ENCODE measurements at regions not wholly inside any gene's neighbourhood (a gene's known extent, or its start where the extent isn't known, plus 50 kb on each side); places are given as distances from the start of the nearest gene placed in this dataset.

DNA sequence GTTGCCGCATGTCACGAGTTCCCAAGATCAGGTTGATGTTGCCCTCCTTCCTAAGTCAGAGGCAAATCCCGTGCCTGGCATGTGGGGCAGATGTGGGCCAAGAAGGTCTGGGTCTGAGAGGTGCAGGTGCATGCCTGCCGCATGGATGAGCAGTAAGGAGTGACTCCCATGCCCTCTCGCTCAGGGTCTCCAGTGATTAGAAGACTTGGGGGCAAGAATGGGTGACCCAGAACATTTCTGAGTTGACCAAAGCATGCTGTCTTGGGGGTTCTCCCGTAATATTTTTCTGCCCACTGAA lies 120.6 kb upstream of the HDAC4 start:
- no peak for DNase-seq (ENCODE audit: low read depth, low spot score)

DNA sequence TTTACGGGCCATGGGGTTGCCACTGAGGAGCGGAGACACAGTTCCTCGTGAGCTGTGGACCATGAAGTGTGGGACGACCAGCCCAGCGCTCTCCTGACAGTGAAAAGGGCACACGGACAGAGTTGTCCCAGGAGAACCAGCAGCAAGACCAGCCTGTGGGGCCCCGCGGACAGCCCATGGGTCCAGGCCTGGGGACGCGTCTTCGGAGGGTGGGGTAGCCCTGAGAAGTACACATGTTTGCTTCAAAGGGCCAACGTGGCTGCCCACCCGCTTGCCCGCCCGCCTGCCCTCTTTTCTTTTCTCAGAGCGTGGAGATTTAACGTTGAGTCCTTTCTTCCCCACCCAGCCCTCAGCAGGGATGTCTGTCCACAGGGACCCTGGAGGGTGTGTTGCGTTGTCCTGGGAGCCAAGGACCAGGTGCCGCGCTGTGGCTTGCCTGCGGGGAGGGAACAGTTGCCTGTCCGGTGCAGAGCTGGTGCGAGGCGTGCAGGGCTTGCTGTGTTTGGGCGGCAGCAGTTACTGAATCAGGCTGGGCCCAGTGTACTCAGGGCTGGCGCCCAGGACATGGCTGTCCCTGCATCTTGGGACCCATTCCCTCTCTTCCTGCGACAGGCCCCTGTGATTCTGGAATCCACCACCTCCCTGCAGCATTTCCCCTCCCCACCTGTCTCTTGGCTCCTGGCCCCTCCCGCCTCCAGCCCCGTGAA lies 120.1 kb upstream of the HDAC4 start:
- no peak for DNase-seq (ENCODE audit: low read depth, low spot score)

DNA sequence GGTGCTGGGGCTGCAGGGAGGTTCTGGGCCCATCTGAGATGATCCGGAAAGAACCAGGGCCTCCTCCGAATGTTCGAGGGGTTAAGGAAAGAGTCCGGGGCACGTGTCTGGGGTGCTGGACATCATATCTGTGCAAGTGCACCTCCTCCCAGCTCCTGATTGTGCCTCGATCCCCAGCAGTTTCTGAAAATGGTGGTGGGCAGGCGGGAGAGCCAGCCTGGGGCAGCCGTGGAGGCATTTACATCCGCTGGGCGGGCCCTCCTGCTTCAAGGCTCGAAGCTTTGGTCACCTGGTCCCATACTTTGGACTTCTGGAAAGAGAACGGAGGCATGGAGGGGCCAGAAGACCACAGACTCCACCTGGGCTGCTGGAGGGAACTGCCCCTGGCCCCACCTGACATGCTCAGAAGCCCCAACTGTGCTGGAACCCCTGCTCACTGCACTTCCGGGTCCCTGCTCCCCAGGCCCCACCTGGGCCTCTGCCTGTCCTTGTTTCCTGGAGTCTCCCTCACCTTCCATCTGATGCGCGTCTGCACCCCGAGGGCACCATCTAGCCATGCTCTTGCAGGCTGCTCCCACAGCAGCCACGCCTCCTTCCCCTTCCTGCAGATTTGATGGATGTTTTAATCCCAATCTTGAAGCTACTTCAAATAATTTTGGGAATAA lies 119.2 kb upstream of the HDAC4 start:
- DNase-seq (ENCODE audit: low read depth, low spot score): no peak

DNA sequence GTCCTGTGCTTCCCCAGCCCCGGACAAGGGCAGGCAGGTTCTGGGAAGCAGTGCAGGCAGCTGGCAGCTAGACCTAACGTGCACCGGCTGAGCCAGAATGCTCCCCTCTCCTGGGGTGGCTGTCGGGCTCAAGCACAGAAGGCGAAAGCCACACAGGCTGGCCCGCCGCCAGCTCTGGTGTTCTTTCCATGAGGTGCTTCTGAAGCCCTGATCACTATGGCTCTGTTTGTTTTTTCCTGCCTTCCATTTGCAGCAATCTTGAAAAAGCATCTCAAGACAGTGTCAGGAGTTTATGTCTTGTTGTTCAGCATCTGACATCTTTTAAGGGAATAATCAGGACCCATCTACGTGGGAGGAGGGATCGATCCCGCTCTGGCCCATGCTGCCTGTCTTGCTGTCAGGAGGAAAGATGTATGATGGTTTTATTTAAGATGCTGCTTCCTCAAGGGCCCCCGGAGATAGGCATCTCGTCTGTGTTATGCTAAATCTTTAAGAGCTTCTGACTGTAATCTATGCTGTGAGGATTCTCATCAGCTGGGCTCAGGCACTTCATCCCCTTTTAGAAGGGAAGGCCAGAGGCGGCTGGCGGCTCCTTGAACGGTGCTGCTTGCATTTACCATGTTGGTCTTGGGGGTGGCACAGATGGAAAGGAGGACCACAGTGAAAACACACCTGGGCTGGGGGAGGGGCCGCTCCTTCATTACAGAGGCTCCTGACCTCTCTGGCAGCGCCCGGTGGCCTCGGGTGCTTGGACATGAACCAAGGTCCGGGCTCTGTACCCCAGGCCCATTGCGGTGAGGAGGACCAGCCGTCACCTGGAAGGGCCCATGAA lies 118.5 kb upstream of the HDAC4 start:
- peak; percentile 24 for DNase-seq (ENCODE audit: low read depth, low spot score)

DNA sequence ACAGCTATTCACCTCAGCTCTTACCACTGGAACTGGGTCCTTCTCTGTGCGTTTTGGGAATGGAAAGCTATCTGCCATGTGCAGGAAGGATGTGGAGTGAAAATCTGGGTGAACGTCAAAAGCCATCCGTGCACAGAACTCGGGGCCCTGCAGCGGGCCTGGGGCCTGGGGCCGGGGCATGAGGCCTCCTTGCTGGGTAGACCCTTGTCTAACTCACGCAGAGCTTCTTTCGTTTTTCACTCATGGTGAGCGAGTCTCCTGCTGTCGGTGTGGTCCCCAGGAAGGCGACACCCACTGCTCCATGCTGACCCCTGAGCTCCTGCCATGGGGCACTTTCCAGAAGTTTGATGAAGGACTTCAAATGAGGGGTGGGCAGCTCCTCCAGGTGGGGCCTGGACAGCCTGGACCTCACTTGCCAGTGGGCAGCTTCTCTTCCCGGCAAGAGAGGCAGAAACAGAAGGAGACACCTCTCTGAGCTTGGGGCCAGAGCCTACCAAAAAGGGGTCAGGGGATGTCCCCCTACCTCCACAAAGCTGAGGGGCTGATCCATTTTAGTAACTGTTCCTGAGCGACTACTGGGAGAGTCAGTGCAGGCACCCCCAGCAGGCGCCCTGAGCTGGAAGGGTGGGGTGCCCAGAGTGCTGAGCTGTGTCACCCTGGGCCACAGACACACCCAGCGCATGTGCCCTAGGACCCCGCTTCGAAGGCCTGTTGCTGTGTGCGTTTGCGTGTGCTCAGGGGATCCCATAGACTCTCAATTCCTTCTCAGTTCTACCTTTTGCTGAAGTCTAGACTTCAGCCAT lies 117.7 kb upstream of the HDAC4 start:
- no peak for DNase-seq (ENCODE audit: low read depth, low spot score)

DNA sequence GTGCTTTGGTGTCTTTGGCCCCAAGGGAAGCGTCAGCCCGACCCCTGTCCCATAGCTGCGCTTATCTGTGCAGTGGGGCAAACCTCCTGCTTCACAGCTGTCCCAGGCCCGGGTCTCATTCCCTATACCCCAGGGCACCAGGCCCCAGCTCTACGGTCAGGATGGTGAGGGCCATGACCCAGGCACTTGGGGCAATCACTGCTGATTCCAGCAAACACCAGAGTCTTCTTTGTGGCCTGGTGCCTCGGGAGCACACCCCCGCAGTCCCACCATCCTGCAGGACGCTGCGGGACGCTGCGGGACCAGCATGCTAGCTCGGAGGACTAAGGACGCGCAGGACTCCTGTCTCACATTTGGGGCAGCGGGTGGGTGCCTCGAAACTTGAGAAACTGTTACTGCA lies 116.9 kb upstream of the HDAC4 start:
- no peak for DNase-seq (ENCODE audit: low read depth, low spot score)

DNA sequence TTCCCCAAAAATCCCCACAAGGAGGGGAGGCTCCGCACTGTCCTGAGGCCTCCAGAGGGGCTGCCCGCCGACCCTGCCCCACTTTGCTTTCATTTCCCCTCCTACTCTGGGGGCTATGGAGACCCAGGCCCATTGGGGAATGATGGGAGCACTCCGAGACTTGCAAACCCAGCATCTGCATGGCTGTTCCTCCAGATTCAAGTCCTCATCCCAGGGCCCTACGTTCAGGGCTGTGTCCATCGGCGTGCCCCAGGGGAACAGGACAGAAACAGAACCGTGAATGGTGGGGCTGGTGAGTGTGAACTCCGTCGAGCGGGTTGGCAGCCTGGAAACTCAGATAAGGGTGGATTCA lies 116.1 kb upstream of the HDAC4 start:
- DNase-seq (ENCODE audit: low read depth, low spot score): no peak

DNA sequence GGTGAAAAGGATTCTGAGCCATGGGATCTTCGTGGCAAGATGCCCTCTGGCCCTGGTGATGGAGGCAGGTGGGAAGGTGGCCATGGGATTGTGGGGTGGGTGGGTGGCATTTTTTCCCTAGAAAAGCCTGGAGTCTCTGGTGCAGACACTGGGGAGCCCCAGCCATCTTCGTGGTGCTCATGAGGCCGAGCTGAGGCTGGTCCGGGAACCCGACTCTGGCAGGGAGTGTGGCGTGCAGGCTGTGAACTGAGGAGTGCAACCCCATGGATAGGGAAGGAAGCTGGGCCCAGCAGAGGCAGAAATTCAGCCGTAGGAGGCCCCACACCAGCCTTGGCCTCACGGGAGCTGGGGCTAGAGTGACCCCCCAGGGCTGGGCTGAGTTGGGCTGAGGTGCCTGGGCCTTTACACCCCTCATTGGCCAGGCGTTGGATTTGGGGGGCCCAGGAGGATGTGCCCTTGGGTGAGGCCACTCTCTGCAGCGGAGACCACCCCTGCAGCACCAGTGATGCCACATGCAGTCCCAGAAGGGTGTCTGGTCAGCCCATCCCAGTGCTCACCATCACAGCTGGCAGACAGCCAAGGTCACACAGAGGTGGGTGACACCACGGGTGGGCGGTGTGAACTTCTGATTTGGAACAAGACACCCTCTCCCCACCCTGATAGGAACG lies 115.6 kb upstream of the HDAC4 start:
- DNase-seq (ENCODE audit: low read depth, low spot score): no peak

DNA sequence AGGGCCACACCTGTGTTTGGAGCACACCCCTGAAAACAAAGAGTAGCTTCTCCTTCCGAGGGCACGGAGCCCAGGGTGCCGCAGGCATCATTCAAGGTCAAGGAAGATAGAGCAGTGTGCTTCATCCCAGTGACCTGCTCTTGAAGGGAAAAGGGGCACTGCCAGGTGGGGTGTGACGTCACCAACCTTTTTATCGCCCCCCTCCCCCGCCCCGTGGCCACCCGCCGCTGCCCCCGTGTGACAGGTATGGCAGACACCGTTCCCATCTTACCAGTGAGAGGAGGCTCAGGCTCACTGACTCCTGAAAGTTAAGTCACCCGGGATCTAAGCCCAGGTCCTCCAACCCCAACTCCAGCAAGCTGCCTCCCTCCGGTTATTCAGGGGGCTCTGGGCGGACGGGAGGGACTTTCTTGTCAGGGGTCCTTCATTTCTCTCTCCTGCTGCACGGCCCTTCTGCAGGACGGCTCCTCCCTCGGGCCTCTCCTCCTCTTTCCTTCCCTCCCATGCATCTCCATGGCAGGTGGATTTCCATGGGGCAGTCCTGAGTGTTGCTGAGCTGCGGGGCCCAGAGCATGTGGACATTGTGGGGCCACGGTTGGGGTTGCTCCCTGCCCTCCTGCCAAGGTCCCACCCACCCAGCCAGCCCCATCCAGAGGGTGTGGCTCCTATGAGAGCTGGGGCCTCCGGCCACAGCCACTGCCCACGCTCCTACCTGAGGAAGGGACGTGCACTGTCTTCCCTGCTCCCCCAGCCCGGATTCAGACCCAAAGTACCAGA lies 114.1 kb upstream of the HDAC4 start:
- no peak for DNase-seq (ENCODE audit: low read depth, low spot score)

DNA sequence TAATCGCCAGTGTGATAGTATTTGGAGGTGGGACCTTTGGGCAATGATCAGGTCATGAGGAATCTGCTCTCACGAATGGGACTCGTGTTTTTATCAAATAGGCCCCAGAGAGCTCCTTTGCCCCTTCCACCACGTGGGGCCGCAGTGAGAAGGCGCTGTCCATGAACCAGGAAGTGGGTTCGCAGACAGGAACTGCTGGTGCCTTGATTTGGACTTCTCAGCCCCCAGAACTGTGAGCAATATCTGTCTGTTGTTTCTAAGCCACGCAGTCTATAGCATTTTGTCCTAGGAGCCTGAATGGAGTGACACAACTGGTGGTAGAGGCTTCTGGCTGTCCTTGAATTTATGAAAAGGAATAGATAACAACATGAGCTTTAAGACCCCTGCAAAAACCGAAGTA lies 111.2 kb upstream of the HDAC4 start:
- DNase-seq (ENCODE audit: low read depth, low spot score): no peak

DNA sequence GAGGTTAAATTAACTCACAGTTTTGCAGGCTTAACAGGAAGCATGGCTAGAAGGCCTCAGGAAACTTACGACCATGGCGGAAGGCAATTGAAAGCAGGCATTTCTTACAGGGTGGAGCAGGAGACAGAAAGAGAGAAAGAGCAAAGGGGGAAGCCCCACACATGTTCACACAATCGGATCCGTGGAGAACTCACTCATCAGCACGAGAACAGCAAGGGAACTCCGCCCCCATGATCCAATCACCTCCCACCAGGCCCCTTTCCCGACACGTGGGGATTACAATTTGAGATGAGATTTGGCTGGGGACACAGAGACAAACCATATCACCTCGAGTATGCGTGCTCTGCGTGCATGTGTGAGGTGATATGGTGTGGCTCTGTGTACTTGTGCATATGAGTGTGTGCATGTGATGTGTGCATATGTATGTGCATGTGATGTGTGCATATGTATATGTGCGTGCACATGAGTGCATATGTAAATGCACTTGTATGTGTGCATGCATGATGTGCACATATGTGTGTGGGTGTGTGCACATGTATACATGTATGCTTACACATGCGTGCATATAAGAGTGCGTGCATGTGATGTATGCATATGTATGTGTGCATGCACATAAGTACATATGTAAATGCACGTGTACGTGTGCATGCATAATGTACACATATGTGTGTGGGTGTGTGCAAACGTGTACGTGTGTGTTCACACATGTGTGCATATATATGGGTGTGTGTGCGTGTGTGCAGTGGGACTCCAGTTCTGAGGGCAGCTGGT lies 108.7 kb upstream of the HDAC4 start:
- DNase-seq (ENCODE audit: low read depth, low spot score): no peak

DNA sequence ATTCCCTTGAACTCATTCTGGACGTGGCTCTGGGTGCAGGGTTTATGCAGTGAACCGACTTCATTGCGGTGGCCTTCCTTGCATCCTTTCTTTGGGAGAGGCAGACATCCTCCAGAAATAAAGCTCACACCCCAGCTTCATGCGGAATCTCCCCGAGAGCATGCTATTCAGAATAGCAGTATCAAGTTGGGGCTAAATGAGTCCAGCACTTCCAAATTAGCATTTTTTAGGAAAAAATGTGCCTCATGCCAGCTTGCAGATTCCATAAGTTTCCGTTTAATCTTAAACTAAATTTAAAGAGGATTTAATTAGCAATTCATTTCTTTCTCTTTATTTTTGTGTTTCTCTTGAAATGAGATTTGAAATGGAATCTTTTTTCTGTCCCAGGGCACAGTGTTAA lies 107.4 kb upstream of the HDAC4 start:
- no peak for DNase-seq (ENCODE audit: low read depth, low spot score)

DNA sequence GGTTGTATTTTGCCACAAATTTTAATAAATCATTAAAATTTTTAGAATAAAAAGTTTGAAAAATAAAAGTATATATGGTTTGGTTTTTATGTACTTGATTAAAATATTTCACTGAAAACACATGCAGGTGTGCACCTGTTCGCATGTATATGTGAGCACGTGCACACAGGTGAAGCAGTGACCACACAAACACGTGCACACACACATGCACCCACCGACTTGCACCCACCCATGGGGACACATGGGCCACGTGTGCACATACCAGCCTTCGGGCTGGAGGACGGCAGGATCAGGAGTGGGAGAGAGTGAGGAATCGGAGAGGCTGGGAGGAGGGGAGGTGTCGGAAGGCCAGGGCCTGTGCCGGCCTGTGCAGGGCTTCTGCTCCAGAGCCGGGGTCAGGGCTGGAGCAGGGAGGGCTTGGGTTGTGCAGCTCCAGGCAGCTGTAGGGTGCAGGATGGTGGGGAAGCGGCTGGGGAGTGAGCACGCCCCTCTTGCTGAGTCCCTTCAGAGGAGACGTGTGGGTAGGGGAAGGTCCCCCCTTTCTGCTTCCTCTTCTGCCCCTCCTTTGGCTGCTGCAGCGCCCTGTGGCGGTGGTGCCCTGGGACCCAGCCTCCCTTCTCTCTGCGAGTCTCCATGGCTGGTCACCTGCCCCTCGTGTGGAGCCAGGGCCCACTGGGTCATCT lies 106.9 kb upstream of the HDAC4 start:
- no peak for DNase-seq (ENCODE audit: low read depth, low spot score)

DNA sequence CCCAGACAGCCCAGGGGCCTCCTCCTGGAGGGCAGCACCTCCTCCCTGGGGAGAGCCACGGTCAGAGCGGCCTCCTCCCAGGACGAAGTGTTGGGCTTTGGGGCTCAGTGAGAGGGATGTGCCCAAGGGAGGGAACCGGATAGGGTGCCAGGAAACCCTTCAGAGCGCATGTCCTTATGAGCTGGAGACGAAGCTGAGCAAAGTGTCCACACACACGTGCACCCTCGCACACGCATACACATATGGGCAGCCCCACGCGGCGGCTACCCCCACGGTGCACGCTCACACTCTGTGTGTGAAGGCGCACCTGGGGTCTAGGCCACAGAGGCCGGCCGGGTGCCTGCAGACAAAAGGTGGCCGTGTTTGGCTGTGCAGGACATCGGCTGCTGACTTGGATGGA lies 106.1 kb upstream of the HDAC4 start:
- no peak for DNase-seq (ENCODE audit: low read depth, low spot score)

DNA sequence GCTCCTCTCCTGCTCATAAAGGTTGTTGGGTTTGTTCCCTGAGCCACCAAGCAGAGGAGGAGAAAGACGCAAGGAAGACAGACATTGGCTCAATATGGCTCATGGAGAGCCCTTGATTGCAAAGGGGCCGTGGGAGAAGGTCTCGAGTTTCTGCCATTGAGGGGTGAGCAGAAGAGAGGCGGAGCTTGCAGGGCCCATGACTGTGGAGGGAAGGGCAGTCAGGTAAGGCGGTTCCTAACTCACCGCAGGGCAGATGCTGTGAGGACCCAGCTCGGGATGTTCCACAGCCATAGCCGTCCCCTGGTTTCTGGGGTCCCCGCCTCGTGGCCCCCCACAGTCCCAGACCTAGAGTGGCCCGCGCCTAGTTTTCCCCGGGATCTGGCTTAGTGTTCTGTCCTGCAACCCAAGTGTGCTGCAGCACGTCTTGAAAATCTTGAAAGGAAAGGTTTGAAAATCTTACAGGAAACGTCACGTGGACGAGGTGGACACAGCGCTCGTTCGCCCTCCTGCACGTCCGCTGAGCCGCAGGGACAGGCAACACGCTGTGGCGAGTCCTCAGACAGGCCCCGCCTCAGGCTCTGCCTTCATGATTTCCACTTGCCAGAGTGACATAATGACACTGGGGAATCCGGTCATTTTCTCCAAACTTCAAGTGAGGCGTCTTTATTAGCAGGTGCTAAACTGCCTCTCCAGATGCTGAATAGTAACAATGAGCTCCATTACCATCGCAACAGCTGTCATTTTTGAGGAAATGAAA lies 105.5 kb upstream of the HDAC4 start:
- DNase-seq (ENCODE audit: low read depth, low spot score): no peak

DNA sequence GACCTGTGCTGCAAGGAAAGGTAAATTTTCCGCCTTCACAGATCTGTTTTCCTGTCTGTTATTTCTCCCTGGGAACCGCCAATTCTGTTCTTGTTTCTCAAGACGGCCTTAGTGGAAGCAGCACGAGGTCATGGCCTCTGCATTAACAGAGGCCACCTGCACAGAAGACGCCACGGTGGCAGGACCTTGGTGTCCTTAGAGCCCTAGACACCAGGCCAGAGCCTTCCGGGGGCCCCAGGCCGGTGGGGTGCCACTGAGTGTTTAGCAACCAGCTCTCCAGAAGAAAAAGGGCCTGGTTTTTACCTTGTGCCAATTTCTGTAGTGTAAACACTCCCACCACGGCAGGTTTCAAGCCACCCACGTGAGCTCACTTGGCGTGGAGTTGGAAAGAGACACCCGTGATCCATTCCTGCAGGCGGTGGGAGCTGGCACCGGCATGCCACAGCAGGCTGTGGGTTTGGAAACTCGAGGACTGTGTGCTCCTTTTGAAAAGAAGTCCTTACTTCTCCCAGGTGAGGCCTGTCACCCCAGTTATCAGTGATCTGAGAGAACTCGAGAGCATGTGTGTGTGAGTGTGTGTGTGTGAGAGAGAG lies 103.9 kb upstream of the HDAC4 start:
- no peak for DNase-seq (ENCODE audit: low read depth, low spot score)

DNA sequence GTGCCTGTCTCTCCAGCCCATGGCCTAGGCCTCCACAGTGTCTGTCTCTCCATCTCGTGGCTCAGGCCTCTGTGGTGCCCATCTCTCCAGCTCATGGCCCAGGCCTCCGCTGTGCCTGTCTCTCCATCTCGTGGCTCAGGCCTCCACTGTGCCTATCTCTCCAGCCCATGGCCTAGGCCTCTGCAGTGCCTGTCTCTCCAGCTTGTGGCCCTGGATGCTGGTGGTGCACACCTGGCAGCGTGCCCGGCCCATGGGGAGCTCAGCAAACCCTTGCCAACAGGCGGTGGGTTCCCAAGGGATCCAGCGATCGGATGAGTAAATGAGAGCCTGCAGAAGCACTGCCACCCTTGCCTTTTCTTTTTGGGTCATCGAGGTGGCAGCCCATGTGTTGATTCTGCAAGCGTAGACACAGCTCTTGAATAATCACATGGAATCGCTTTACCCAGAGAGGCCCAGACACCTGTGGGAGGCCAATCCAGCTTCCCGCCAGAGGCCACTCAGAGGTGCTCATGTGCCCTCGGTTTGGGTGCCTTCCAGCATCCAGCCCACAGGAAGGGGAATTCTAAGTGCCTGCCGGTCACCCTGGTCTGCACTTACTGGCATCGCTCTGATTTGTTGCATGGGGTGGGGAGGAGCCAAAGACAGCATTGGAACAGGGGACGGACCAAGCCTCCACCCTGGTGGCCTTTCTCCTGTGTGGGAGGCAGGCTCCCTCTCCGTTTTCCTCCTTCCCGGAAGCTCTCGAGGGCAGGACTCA lies 101.8 kb upstream of the HDAC4 start:
- DNase-seq (ENCODE audit: low read depth, low spot score): no peak

Data from ELF-1 (cell line).